ENCODE measurements at regions not wholly inside any gene's neighbourhood (a gene's known extent, or its start where the extent isn't known, plus 50 kb on each side); places are given as distances from the start of the nearest gene placed in this dataset.

DNA sequence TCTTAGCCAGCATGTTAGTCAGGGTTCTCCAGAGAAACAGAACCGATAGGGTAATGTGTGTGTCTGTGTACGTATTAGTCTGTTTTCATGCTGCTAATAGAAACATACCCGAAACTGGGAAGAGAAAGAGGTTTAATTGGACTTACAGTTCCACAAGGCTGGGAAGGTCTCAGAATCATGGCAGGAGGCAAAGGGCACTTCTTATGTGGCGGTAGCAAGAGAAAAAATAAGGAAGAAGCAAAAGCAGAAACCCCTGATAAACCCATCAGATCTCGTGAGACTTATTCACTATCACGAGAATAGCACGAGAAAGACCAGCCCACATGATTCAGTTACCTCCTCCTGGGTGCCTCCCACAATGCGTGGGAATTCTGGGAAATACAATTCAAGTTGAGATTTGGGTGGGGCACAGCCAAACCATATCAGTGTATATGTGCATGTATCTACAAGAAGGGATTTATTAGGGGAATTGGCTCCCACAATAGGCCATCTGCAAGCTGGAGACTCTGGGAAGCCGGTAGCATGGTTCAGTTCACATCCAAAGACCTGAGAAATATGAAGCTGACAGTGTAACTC is 173.7 kb upstream of the NECTIN1 start:
- H3K4me3 ChIP-seq, result no peak overlapping the region

DNA sequence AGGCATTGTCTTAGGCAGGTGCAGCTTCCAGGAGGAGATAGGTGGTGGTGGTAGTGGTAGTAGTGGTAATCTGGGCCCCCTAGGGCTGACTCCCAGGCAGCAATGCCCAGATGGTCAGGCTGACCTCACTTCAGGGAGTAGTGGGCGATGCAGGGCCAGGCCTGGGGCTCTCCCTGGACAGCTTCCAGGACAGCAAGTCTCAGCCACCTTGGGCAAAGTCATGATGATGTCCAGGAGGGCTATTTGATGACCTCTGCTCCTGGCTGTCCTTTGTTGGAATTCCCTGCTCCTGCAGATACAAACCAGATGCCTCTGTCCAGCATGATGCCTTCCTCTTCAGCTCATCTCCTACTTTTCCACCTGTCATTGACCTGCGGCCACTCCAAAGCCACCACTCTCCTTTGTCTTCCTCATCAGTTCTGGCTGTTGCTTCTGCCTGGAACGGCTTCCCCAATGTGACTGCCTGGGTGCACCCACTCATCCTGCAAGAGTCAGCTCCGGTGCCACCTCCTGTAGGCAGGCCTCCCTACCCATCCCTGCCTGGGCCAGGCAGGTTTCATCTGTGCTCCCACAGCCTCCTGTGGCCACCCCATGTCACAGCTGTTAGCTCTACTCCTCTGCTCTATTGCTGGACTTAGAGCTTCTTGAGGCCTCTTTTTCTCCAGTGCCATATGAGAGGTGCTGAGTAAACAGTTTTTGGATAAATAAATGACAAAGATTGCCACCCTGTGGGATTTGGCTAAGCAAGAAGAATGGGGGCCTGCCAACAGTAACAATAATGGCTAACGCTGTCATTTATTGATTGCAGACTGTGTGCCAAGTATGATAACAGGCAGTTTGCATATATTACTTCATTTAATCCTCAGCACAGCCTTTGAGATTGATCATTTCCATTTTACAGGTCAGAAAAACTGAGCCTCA is 172.9 kb upstream of the NECTIN1 start:
- no peaks in the 10 kb centered on the region for H3K36me3 ChIP-seq
- no peak overlapping the region for H3K4me3 ChIP-seq
- no peaks in the 10 kb centered on the region for H3K9me3 ChIP-seq
- intact Hi-C loops (cut with DNase I), result no loop called here
- TF ChIP-seq, protein P1, sequence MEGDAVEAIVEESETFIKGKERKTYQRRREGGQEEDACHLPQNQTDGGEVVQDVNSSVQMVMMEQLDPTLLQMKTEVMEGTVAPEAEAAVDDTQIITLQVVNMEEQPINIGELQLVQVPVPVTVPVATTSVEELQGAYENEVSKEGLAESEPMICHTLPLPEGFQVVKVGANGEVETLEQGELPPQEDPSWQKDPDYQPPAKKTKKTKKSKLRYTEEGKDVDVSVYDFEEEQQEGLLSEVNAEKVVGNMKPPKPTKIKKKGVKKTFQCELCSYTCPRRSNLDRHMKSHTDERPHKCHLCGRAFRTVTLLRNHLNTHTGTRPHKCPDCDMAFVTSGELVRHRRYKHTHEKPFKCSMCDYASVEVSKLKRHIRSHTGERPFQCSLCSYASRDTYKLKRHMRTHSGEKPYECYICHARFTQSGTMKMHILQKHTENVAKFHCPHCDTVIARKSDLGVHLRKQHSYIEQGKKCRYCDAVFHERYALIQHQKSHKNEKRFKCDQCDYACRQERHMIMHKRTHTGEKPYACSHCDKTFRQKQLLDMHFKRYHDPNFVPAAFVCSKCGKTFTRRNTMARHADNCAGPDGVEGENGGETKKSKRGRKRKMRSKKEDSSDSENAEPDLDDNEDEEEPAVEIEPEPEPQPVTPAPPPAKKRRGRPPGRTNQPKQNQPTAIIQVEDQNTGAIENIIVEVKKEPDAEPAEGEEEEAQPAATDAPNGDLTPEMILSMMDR (IDR thresholded peaks at IDR 0.05), result no peak
- peaks cover 8% of the 10 kb centered on the region for H3K4me1 ChIP-seq
- no peak overlapping the region for H3K27ac ChIP-seq
- peak overlapping the region in 1 of 2 donors; percentile 1 for H3K9ac ChIP-seq (ENCODE audit: low read depth in 2 of 2, low read length in 2 of 2)
- H3K27me3 ChIP-seq, result no peaks in the 10 kb centered on the region
- DNase-seq, result no peak

More for the DNA sequence above, 173.7 kb upstream of the NECTIN1 start:
- Histone ChIP-seq H3K4me1 (peaks cover 8% of the 10 kb centered on the region), H3K36me3 (no peaks in the 10 kb centered on the region), H3K9me3 (no peaks in the 10 kb centered on the region), H3K9ac (ENCODE audit: low read depth in 2 of 2, low read length in 2 of 2) (peak overlapping the region in 1 of 2 donors; percentile 59), H3K27ac (no peak overlapping the region), H3K27me3 (no peaks in the 10 kb centered on the region)
- intact Hi-C loops (cut with DNase I), result no loop called here
- TF ChIP-seq, protein P1 (IDR thresholded peaks at IDR 0.05), result no peak
- peak; percentile 51 for DNase-seq

DNA sequence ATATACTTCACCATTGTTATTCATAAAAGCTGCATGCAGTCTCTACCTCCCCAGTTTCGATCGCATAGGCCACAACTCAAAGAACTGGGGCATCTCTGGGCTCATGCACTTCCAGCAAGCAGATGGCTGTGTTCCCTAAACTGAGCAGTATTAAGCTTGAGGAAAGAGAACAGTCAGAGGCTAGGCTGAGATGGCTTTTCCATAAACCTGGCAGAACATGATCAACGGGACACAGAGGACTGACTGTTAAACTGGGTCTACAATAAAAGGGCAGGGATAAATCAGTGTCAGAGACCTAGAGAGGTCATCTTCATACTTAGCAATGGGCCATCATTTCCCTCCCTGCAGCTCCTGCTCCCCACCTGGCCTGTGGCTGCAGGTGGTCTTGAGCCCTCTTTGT is 171.0 kb upstream of the NECTIN1 start:
- no peaks in the 10 kb centered on the region for H3K9me3 ChIP-seq
- no peak overlapping the region for H3K9ac ChIP-seq (ENCODE audit: low read depth in 2 of 2, low read length in 2 of 2)
- no peak for DNase-seq
- H3K27me3 ChIP-seq, result no peaks in the 10 kb centered on the region
- H3K4me1 ChIP-seq, result peaks cover 8% of the 10 kb centered on the region
- no peak overlapping the region for H3K27ac ChIP-seq
- TF ChIP-seq, protein P1 (IDR thresholded peaks at IDR 0.05), result no peak
- intact Hi-C loops (cut with DNase I), result no loop called here
- H3K4me3 ChIP-seq, result no peak overlapping the region
- H3K36me3 ChIP-seq, result no peaks in the 10 kb centered on the region

DNA sequence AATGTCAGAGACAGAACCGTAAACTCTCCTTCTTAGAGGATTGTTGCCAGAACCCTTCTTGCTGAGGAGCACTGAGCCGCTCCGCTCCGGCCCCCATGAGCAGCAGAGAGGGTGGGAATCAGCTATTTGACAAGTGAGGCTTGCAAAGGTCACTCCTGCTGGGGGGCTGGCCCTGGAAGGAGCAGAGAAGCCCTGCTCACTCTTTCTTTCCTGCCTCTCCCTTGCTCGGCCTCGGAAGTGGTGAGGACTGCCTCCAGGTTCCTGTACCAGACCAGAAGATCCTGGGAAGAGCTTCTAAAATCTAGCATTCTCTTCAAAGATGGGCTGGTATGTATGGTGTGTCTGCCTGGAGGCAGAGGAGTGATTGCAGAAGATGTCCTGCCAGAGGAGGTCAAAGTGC is 168.6 kb upstream of the NECTIN1 start:
- no peak overlapping the region for H3K9ac ChIP-seq (ENCODE audit: low read depth in 2 of 2, low read length in 2 of 2)
- intact Hi-C loops (cut with DNase I), result no loop called here
- H3K36me3 ChIP-seq, result no peaks in the 10 kb centered on the region
- H3K4me3 ChIP-seq, result no peak overlapping the region
- no peak for DNase-seq
- TF ChIP-seq, protein P1 (IDR thresholded peaks at IDR 0.05), result no peak
- H3K4me1 ChIP-seq, result no peaks in the 10 kb centered on the region
- no peak overlapping the region for H3K27ac ChIP-seq
- no peaks in the 10 kb centered on the region for H3K9me3 ChIP-seq
- no peaks in the 10 kb centered on the region for H3K27me3 ChIP-seq

DNA sequence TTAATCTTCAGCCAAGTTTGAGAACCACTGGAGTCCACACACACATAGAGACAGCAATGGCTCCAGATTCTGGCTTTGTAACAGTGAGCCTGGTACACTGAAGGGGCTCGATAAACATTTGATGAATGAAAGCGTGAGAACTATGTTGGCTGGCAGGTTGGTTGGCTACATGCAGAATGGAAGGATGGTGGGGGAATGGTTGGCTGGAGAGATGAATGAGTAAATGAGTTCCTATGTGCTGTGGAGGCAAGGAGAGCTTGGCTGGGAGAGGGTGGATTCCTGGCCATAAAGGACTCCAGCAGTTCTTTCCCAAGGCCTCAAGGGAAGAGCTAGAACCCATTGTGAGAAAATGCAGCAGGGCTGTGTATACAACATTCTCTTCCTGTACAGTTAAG is 168.0 kb upstream of the NECTIN1 start:
- Histone ChIP-seq H3K27ac (no peak overlapping the region), H3K9ac (ENCODE audit: low read depth in 2 of 2, low read length in 2 of 2) (no peak overlapping the region), H3K4me1 (no peaks in the 10 kb centered on the region), H3K27me3 (no peaks in the 10 kb centered on the region), H3K4me3 (no peak overlapping the region), H3K36me3 (no peaks in the 10 kb centered on the region), H3K9me3 (no peaks in the 10 kb centered on the region)
- intact Hi-C loops (cut with DNase I), result no loop called here
- TF ChIP-seq, protein P1 (IDR thresholded peaks at IDR 0.05), result no peak
- no peak for DNase-seq
